Activated CD4-positive, alpha-beta T cell treated with anti-CD3 and anti-CD28 coated beads for 4 hours (primary cell): ENCODE measurements at regions not wholly inside any gene's neighbourhood (a gene's known extent, or its start where the extent isn't known, plus 50 kb on each side); places are given as distances from the start of the nearest gene placed in this dataset.

Experiments
- DNase-seq, 2 donors: peaks; one replicate each; pipeline ENCODE4 v3.0.0-alpha.2; 2020

GRCh38 chr18:22074282-22075070 lies 94.9 kb upstream of the GATA6 start:
- no peak for DNase-seq

DNA sequence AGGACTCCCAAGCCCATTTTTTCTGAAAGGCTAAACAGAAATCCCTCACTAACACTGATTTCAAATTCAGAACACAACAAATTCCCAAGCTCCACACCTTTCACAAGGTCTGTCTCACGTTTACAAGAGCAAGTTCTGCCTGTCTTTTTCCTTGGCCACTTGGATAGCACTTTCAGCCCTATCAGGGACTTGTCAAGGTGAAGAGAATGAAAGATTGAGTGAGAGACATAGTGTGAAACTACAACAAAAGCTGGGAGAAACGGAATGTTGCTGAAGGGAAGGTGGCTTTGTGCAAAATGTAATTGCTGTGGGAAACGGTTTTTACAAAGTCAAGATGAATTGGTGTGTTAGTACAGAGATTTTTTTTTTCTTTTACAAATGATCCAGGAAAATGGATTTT lies 89.4 kb upstream of the GATA6 start:
- no peak for DNase-seq

GRCh38 chr18:22082408-22082807 lies 87.0 kb upstream of the GATA6 start:
- no peak for DNase-seq

DNA sequence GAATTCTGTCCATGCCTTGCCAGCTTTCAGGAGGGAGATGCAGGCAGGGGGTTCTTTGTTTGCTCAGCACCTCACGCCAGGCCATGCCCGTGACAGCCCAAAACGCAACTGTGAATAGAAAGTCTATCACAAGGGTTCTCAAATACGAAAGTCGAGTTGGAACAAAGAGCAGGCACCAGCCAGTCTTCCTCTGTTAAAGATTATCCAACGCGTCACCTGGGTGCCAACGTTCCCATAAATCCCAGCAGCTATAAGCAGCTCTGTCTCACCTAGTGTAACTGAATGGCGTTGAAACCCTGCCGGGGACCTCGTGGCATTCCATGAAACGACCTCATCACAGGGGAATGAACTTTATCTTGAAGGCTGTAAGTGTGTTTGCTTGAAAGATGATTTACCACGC lies 84.8 kb upstream of the GATA6 start:
- no peak for DNase-seq

DNA sequence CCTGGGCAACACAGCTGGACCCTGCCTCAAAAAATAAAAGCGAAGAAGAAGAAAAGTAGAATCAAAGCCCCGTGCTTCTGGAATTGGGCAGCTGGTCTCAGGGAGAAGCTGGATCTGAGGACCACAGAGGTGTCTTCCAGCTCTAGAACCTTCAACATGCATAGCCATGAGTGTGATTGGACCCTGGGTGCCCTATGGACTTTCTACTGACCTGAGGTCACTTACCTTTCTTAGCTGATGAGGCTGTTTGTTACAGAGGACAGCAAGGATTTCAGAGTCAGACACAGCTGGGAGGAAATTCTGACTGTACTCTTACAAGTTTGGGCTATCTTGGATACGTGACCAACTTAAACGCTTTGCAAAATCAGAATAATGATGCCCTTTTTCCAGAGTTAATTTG lies 82.4 kb upstream of the GATA6 start:
- no peak for DNase-seq

- no peak for DNase-seq
These were observed 81.4 kb upstream of the GATA6 start for GRCh38 chr18:22088029-22088428.

DNA sequence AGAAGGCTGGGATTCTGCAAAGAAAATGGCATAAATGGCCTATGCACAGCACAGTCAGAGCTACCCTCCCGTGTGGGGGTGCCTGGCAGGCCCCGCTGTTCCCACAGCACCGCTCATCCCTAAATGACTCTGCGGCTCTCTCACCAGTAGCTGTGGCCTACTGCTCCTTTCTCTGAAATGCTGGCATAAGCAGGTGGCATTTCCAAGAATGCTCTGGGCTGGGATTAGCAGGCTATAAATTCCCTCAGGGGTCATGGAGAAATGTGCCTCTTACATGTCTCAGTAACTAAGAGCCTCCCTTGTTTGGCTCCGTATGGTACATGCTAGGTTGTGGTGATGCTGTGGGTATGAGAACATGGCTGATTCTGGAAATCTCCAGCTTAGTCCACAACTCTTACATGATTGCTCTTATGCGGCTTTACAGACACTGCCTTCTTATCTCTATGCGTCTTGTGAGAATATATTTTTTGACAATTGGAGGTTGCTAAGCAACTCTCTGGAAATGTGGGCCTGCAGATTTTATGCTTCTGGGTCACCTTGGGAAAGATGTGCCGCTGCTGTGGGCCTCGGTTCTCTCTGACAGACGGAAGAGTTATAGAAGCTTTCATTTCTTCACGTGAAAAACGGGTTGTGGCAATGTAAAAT lies 80.3 kb upstream of the GATA6 start:
- DNase-seq = no peak

GRCh38 chr18:22091341-22091740 lies 78.0 kb upstream of the GATA6 start:
- DNase-seq = no peak

DNA sequence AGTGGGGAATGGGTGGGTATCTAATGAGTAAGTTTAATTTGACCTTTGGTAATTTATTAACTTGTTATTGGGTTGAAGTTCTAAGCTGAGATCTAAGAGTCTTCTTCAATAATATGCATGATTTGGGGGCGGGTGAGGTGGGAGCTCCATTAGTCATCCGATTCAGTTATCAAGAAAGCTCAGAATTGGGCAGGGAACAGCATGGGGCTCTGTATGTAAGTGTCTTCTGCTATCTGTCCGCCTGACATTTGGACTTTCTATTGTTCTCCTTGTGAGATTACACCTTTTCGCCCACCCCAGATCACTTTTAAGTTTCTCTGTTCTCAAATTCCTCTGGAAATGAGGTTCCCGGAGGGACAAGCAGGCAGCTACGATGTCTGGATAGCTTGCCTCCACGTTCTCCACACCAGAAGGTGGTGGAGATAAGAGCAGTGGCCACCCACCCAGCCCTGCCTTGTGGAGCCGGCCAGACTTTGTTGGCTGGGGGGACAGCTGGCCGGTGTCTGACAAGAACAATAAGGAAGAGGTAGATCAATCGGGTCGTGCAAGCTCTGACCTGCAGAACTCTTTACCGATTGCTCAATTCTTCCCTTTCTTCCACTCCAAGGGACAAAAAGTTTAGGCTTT lies 75.5 kb upstream of the GATA6 start:
- no peak for DNase-seq

GRCh38 chr18:22094358-22094734 lies 75.0 kb upstream of the GATA6 start:
- DNase-seq = no peak

- DNase-seq = no peak
These were observed 70.8 kb upstream of the GATA6 start for GRCh38 chr18:22098563-22098989.

GRCh38 chr18:22099925-22100324 lies 69.5 kb upstream of the GATA6 start:
- DNase-seq = no peak

- DNase-seq = no peak
These were observed 67.7 kb upstream of the GATA6 start for GRCh38 chr18:22101731-22102130.

- no peak for DNase-seq
These were observed 66.3 kb upstream of the GATA6 start for GRCh38 chr18:22102953-22103646.

DNA sequence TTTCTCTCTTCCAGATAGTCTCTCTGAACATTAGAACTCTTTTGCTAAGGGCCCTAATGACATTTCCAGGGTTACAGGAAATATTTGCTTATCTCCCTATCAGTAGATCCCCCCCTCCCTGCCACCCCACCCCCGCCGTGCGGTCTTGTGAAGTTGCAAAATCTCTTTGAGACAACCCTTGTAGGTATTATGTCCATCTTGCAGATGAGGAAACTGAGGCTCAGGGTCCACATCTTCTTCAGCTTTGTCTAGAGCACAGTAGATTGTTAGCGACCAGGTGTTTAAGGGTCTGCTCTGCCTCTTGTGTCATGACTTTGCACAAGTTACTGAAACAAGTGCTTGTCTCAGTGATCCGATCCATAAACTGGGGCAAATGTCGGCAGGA lies 65.8 kb upstream of the GATA6 start:
- DNase-seq = no peak

- DNase-seq = no peak
These were observed 62.7 kb upstream of the GATA6 start for GRCh38 chr18:22106536-22107292.

- no peak for DNase-seq
These were observed 60.7 kb upstream of the GATA6 start for GRCh38 chr18:22108674-22109073.

- DNase-seq = no peak
These were observed 59.9 kb upstream of the GATA6 start for GRCh38 chr18:22109535-22109934.

DNA sequence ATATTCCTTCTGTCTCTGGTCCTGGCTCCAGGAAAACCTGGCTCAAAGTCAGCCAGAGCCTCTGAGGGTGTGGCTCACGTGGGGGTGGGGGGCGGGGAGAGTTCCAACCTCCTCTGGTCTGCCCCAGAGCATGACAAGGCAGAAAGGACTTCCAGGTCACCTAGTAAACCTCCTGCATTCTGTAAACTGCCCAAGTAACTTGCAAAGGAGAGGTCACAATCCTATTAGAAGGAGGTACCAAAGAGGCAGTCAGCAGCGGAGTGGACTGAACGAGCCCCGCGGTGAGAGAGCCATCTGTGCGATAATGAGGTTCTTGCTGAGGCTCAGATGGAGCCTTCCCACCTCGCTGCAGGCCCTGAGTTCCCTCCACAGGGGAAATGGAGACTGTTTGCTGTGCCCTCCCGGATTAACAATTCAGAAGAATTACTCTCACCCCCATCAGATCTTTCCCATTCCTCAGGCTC lies 58.9 kb upstream of the GATA6 start:
- DNase-seq = no peak

- no peak for DNase-seq
These were observed 57.2 kb upstream of the GATA6 start for GRCh38 chr18:22112215-22112614.

DNA sequence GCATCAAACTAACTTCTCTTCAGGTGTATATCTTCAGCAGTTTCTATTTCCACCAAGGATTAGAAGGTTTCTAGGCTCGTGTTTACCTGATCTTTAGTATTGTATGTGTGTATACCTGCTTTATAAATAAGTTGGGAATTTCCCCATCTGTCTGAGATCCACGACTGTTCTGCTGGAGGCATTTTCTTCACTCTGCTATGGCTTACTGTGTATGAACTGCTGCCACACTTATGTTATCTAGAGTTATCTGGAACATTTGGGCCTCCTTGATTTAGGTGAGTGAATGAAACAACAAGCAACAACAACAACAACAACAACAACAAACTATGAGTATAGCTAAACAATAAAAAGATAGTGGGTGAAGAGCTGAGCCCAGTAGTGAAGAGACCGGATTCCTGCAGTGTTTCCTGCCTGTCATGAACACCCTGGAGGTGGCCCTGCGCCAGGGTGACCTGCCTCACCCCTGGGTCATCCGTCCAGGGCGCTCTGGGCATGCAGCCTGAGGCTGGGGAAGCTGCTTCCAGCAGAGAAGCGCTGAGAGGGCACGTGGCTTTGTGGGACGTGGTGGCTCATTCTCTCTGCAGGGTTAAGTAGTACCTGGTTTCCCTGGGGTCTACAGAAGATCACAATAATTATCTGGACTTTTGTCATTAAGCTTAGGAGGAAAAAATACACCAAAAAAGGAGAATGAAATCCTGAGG lies 56.1 kb upstream of the GATA6 start:
- DNase-seq = no peak
